ENCODE measurements at regions not wholly inside any gene's neighbourhood (a gene's known extent, or its start where the extent isn't known, plus 50 kb on each side); places are given as distances from the start of the nearest gene placed in this dataset.
"Not testable (repeated sequence)": the region's sequence is repeated elsewhere in the genome, so short reads cannot be mapped to it uniquely, and the experiment has no call there.

- DNase-seq (ENCODE audit: low spot score) = no peak
- TF ChIP-seq CTCF (IDR thresholded peaks at IDR 0.05; ENCODE audit: extremely low read depth, missing control alignments) = no peak
Observed at GRCh38 chr6:167559675-167560479, 235.0 kb downstream of the TTLL2 start.

- DNase-seq (ENCODE audit: low spot score) = no peak
- no peak for TF ChIP-seq CTCF (IDR thresholded peaks at IDR 0.05; ENCODE audit: extremely low read depth, missing control alignments)
Observed at GRCh38 chr6:167560673-167561569, 236.0 kb downstream of the TTLL2 start.

DNA sequence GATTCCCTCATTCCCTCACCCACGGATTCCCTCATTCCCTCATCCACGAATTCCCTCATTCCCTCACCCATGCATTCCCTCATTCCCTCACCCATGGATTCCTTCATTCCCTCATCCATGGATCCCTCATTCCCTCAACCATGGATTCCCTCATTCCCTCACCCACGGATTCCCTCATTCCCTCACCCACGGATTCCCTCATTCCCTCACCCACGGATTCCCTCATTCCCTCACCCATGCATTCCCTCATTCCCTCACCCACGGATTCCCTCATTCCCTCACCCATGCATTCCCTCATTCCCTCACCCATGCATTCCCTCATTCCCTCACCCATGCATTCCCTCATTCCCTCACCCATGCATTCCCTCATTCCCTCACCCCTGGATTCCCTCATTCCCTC is 238.0 kb downstream of the TTLL2 start:
- DNase-seq (ENCODE audit: low spot score) = not testable (repeated sequence)

DNA sequence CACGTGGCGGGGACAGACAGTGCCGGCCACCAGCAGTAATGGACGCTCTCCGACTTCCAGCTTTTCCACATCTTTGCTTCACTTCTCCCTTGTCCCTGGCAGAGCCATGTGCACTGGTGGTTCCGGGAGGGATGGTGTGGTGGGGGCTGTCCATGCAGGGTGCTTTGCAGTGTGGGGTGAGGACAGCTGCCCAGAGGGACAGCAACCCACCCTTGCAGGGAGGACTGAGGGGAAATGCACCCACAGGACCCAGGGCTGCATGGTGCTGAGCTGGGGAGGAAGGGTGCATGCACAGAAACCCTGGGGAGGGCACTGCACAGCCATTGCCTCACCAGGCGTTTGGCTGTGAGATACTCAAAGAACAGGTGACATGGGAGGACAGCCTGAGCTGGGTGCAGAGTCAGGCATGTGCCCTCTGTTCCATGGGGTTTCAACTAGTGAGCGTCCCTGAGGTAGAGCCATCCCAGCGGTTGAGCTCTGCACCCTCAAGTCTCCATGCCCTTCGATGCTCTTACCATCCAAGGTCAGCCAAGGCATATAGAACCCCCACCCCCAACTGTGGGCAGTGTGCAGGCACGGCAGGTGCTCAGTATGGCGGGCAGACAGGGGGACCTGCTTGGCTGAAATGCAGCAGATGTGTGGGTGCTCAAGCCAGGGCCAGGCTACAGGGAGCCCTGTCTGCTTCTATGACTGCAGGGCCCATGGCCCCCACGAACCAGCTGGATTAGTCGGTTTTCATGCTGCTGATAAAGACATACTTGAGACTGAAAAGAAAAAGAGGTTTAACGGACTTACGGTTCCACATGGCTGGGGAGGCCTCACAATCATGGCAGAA is 239.7 kb downstream of the TTLL2 start:
- TF ChIP-seq CTCF (IDR thresholded peaks at IDR 0.05; ENCODE audit: extremely low read depth, missing control alignments) = no peak
- no peak for DNase-seq (ENCODE audit: low spot score)

DNA sequence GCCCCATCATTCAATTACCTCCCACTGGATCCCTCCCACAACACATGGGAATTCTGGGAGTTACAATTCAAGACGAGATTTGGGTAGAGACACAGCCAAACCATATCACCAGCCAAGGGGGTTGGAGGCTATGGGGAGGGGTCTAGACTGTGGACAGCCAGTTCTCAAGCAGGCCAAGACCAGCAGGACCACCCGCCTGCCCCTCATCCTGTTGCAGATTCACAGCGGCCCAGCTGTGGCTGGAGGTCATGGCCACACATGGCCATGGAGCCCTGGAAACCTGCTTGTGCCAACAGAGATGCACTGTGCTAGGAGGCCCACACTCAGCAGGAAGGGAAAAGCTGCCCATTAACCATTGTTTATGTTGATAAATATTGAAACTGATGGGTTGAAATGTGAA is 240.5 kb downstream of the TTLL2 start:
- DNase-seq (ENCODE audit: low spot score) = no peak
- TF ChIP-seq CTCF (IDR thresholded peaks at IDR 0.05; ENCODE audit: extremely low read depth, missing control alignments) = no peak

DNA sequence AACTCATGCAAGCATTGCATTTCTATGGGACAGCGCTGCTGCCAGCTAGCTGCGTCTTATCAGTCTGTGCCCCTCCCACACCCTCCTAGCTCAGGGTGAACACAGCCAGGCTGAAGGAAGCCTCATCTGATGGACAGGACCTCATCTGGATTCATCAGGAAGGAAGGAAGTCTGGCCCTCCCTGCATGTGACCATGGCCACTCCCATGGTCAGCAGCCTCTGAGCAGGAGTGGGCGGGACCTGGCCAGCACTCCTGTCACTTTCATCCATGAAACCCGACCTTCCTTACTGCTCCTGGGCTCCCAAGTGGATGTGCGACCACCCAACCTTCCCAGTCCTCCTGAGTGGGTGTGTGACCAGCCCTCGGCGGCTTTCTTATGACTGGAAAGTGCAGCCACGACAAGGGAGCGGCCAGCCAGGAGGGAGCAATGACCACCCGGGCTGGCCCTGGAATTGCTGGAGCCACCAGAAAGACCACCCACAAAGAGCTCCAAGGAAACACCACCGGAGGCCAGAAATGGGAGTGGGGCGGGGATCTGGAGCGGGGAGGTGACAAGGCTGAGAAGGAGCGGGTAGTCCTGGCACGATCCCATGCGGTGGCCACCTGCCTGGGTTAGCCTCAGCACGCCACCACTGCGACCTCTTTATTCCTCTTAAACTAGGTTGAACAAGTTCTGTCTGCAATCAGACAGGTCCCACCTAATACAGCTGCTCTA is 241.2 kb downstream of the TTLL2 start:
- TF ChIP-seq CTCF (IDR thresholded peaks at IDR 0.05; ENCODE audit: extremely low read depth, missing control alignments) = no peak
- DNase-seq (ENCODE audit: low spot score) = no peak

DNA sequence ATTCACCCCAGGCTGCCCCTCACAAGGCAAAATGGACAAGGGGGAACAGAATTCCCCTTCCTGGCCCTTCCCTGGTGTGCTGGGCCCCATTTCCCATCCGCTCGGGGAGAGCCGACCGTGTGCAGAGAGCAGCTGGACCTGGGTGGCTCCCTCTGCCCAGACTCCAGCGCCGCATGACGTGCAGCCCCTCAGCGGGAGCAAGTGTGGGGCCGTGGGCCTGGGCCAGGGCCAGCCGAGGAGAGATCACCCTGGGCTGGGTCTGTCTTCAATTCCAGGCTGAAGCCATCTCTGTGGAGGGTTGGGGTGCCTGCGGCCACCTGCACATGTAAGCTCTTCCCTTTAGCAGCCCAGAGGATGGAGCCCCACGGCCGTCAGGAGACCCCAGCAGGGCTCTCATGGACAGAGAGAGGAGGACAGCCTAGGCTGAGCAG is 241.8 kb downstream of the TTLL2 start:
- DNase-seq (ENCODE audit: low spot score) = no peak
- no peak for TF ChIP-seq CTCF (IDR thresholded peaks at IDR 0.05; ENCODE audit: extremely low read depth, missing control alignments)
